ENCODE measurements at regions not wholly inside any gene's neighbourhood (a gene's known extent, or its start where the extent isn't known, plus 50 kb on each side); places are given as distances from the start of the nearest gene placed in this dataset.

- TF ChIP-seq EZH2phosphoT487 (IDR thresholded peaks at IDR 0.05) (no peak), EZH2 (IDR thresholded peaks at IDR 0.05) (no peak), CTCF (IDR thresholded peaks at IDR 0.05) (no peak)
Observed at GRCh38 chr11:10920205-10920604, 62.4 kb upstream of the ZBED5 start.
